Hematopoietic multipotent progenitor cell treated with erythropoietin and hydrocortisone succinate and interleukin-3 and kit ligand, for 8 days (in vitro differentiated cells): ENCODE measurements at regions not wholly inside any gene's neighbourhood (a gene's known extent, or its start where the extent isn't known, plus 50 kb on each side); places are given as distances from the start of the nearest gene placed in this dataset.

Source experiments
- DNase-seq: peaks from one replicate; pipeline ENCODE4 v3.0.0-alpha.2; 2015

- DNase-seq, result no peak
These were observed 111.3 kb upstream of the SEMA6A start for GRCh38 chr5:116685931-116686330.

GRCh38 chr5:116685069-116685468 lies 110.4 kb upstream of the SEMA6A start:
- DNase-seq, result no peak

- no peak for DNase-seq
These were observed 106.9 kb upstream of the SEMA6A start for GRCh38 chr5:116681334-116682013.

- DNase-seq, result no peak
These were observed 100.9 kb upstream of the SEMA6A start for GRCh38 chr5:116675626-116675910.

- DNase-seq, result no peak
These were observed 100.4 kb upstream of the SEMA6A start for GRCh38 chr5:116674881-116675625.

GRCh38 chr5:116673453-116673852 lies 98.8 kb upstream of the SEMA6A start:
- DNase-seq, result no peak

- DNase-seq, result no peak
These were observed 97.6 kb upstream of the SEMA6A start for GRCh38 chr5:116672203-116672602.

GRCh38 chr5:116671211-116671736 lies 96.7 kb upstream of the SEMA6A start:
- DNase-seq, result no peak

- DNase-seq, result no peak
These were observed 94.8 kb upstream of the SEMA6A start for GRCh38 chr5:116669261-116670031.

GRCh38 chr5:116668390-116668789 lies 93.8 kb upstream of the SEMA6A start:
- DNase-seq, result no peak

- DNase-seq, result no peak
These were observed 92.3 kb upstream of the SEMA6A start for GRCh38 chr5:116666901-116667300.

- DNase-seq, result no peak
These were observed 90.4 kb upstream of the SEMA6A start for GRCh38 chr5:116664988-116665387.

GRCh38 chr5:116663081-116663480 lies 88.5 kb upstream of the SEMA6A start:
- DNase-seq, result no peak

GRCh38 chr5:116661419-116661818 lies 86.8 kb upstream of the SEMA6A start:
- no peak for DNase-seq

GRCh38 chr5:116660929-116661328 lies 86.3 kb upstream of the SEMA6A start:
- DNase-seq, result no peak

GRCh38 chr5:116658830-116659229 lies 84.2 kb upstream of the SEMA6A start:
- no peak for DNase-seq

- no peak for DNase-seq
These were observed 83.5 kb upstream of the SEMA6A start for GRCh38 chr5:116658141-116658540.

GRCh38 chr5:116655431-116655830 lies 80.8 kb upstream of the SEMA6A start:
- DNase-seq, result no peak

GRCh38 chr5:116654925-116655324 lies 80.3 kb upstream of the SEMA6A start:
- DNase-seq, result no peak

- DNase-seq, result no peak
These were observed 78.3 kb upstream of the SEMA6A start for GRCh38 chr5:116652903-116653302.

GRCh38 chr5:116652196-116652729 lies 77.6 kb upstream of the SEMA6A start:
- DNase-seq, result no peak

GRCh38 chr5:116651653-116652052 lies 77.0 kb upstream of the SEMA6A start:
- DNase-seq, result no peak

- no peak for DNase-seq
These were observed 76.3 kb upstream of the SEMA6A start for GRCh38 chr5:116650964-116651363.

GRCh38 chr5:116650544-116650943 lies 75.9 kb upstream of the SEMA6A start:
- no peak for DNase-seq
